H9 (cell line): ENCODE measurements at regions not wholly inside any gene's neighbourhood (a gene's known extent, or its start where the extent isn't known, plus 50 kb on each side); places are given as distances from the start of the nearest gene placed in this dataset.

Source experiments
- DNase-seq: peaks from one replicate; pipeline ENCODE4 v3.0.0-alpha.2; 2017
- H2AFZ ChIP-seq: one replicate; pipeline ENCODE4 v1.6.1; 2013; ENCODE audit warnings: mild to moderate bottlenecking, low read length, control low read depth, moderate library complexity
- H2AK5ac ChIP-seq: 2 replicates; pipeline ENCODE4 v1.6.1; 2013; ENCODE audit warnings: low read length, control low read depth, mixed read lengths; ENCODE audit not compliant: insufficient read length
- H2BK120ac ChIP-seq: one replicate; pipeline ENCODE4 v1.6.1; 2013; ENCODE audit warnings: low read depth, mild to moderate bottlenecking, low read length, control low read depth, inconsistent platforms; ENCODE audit not compliant: poor library complexity, severe bottlenecking
- H2BK12ac ChIP-seq: 2 replicates; pipeline ENCODE4 v1.6.1; 2013; ENCODE audit warnings: low read length, control low read depth, mixed read lengths, low read depth; ENCODE audit not compliant: insufficient read length
- H2BK15ac ChIP-seq: 2 replicates; pipeline ENCODE4 v1.6.1; 2013; ENCODE audit warnings: low read depth, low read length, control low read depth
- H2BK20ac ChIP-seq: one replicate; pipeline ENCODE4 v1.6.1; 2013; ENCODE audit warnings: low read depth, mild to moderate bottlenecking, low read length, control low read depth, inconsistent platforms; ENCODE audit not compliant: poor library complexity, severe bottlenecking
- H2BK5ac ChIP-seq: 2 replicates; pipeline ENCODE4 v1.6.1; 2013; ENCODE audit warnings: low read length, control low read depth, mixed read lengths; ENCODE audit not compliant: insufficient read length
- H3K14ac ChIP-seq: 2 replicates; pipeline ENCODE4 v1.6.1; 2013; ENCODE audit warnings: low read length, control low read depth; ENCODE audit not compliant: insufficient read depth
- H3K18ac ChIP-seq: 2 replicates; pipeline ENCODE4 v1.6.1; 2013; ENCODE audit warnings: low read depth, mild to moderate bottlenecking, mixed read lengths, low read length, control low read depth; ENCODE audit not compliant: insufficient read length
- H3K23ac ChIP-seq: 2 replicates; pipeline ENCODE4 v1.6.1; 2013; ENCODE audit warnings: low read length, control low read depth, mixed read lengths, low read depth; ENCODE audit not compliant: insufficient read length
- H3K23me2 ChIP-seq: 2 replicates; pipeline ENCODE4 v1.6.1; 2013; ENCODE audit warnings: low read depth, mild to moderate bottlenecking, mixed read lengths, low read length, control low read depth; ENCODE audit not compliant: insufficient read length, poor library complexity, severe bottlenecking
- H3K27ac ChIP-seq: 2 replicates; pipeline ENCODE4 v1.5.1; 2013; ENCODE audit warnings: low read length, control low read depth, mixed read lengths, low read depth; ENCODE audit not compliant: insufficient read length
- H3K27me3 ChIP-seq: 2 replicates; pipeline ENCODE4 v1.6.1; 2013; ENCODE audit warnings: low read length, control low read depth, inconsistent platforms; ENCODE audit not compliant: insufficient read depth
- H3K4ac ChIP-seq: 2 replicates; pipeline ENCODE4 v1.6.1; 2013; ENCODE audit warnings: low read depth, mild to moderate bottlenecking, control low read depth, inconsistent platforms, low read length, moderate library complexity
- H3K4me1 ChIP-seq: 2 replicates; pipeline ENCODE4 v1.6.1; 2013; ENCODE audit warnings: low read length, control low read depth, inconsistent platforms; ENCODE audit not compliant: insufficient read depth
- H3K4me2 ChIP-seq: 2 replicates; pipeline ENCODE4 v1.6.1; 2013; ENCODE audit warnings: low read length, control low read depth, mixed read lengths; ENCODE audit not compliant: insufficient read length, insufficient read depth
- H3K56ac ChIP-seq: 2 replicates; pipeline ENCODE4 v1.6.1; 2013; ENCODE audit warnings: low read depth, mild to moderate bottlenecking, mixed read lengths, low read length, control low read depth; ENCODE audit not compliant: insufficient read length
- H3K79me1 ChIP-seq: 2 replicates; pipeline ENCODE4 v1.6.1; 2013; ENCODE audit warnings: low read depth, mild to moderate bottlenecking, moderate library complexity, low read length, control low read depth, inconsistent platforms; ENCODE audit not compliant: insufficient read depth, poor library complexity, severe bottlenecking
- H3K79me2 ChIP-seq: 2 replicates; pipeline ENCODE4 v1.6.1; 2013; ENCODE audit warnings: low read length, control low read depth, inconsistent platforms; ENCODE audit not compliant: insufficient read depth
- H3K9ac ChIP-seq: 2 replicates; pipeline ENCODE4 v1.6.1; 2013; ENCODE audit warnings: low read length, control low read depth, mixed read lengths; ENCODE audit not compliant: insufficient read length; ENCODE audit errors: extremely low read depth
- H3K9me3 ChIP-seq: one replicate; pipeline ENCODE4 v1.6.1; 2013; ENCODE audit warnings: low read depth, low read length, inconsistent platforms; ENCODE audit not compliant: control insufficient read depth
- H3T11ph ChIP-seq: one replicate; pipeline ENCODE4 v1.6.1; 2013; ENCODE audit warnings: mild to moderate bottlenecking, low read length, control low read depth, inconsistent platforms
- H4K20me1 ChIP-seq: one replicate; pipeline ENCODE4 v1.6.1; 2013; ENCODE audit not compliant: control insufficient read depth, insufficient read length, insufficient read depth
- H4K5ac ChIP-seq: 2 replicates; pipeline ENCODE4 v1.6.1; 2013; ENCODE audit warnings: low read depth, mild to moderate bottlenecking, mixed read lengths, low read length, control low read depth; ENCODE audit not compliant: insufficient read length
- H4K8ac ChIP-seq: replicated peaks from 2 replicates; pipeline ENCODE4 v1.6.1; 2013; ENCODE audit warnings: low read length, control low read depth, mixed read lengths, low read depth; ENCODE audit not compliant: insufficient read length
- H4K91ac ChIP-seq: 2 replicates; pipeline ENCODE4 v1.6.1; 2013; ENCODE audit warnings: low read depth, mild to moderate bottlenecking, moderate library complexity, mixed read lengths, low read length, control low read depth; ENCODE audit not compliant: insufficient read length
- H3K27ac Mint-ChIP-seq, 3 experiments: 2 replicates in 2 of 3; 3 replicates in 1 of 3; pipeline ENCODE4 v1.8.0; 2020 to 2021; ENCODE audit warnings: mixed read lengths in 3 of 3, mild to moderate bottlenecking in 1 of 3, moderate library complexity in 1 of 3
- H3K27me3 Mint-ChIP-seq: 2 replicates; pipeline ENCODE4 v1.8.0; 2021; ENCODE audit warnings: low read depth, mild to moderate bottlenecking, moderate library complexity, mixed read lengths
- H3K36me3 Mint-ChIP-seq, 3 experiments: 2 replicates in 2 of 3; 3 replicates in 1 of 3; pipeline ENCODE4 v1.8.0; 2020 to 2021; ENCODE audit warnings: low read depth in 3 of 3, mixed read lengths in 3 of 3; ENCODE audit not compliant: insufficient read depth in 1 of 3
- H3K4me1 Mint-ChIP-seq, 2 experiments: 2 replicates each; pipeline ENCODE4 v1.8.0; 2020; ENCODE audit warnings: mixed read lengths in 2 of 2
- H3K4me3 Mint-ChIP-seq, 2 experiments: 2 replicates in 1 of 2; 3 replicates in 1 of 2; pipeline ENCODE4 v1.8.0; 2020 to 2021; ENCODE audit warnings: mild to moderate bottlenecking in 2 of 2, mixed read lengths in 2 of 2, moderate library complexity in 1 of 2
- H3K9me3 Mint-ChIP-seq, 2 experiments: 2 replicates in 1 of 2; 3 replicates in 1 of 2; pipeline ENCODE4 v1.8.0; 2020; ENCODE audit warnings: mild to moderate bottlenecking in 2 of 2, mixed read lengths in 2 of 2, moderate library complexity in 1 of 2
- CTCF ChIP-seq: fragments of 200-600 bp; sonication (generic); conservative IDR thresholded peaks from 3 replicates; pipeline ENCODE4 v1.8.0; 2021; ENCODE audit warnings: antibody characterized with exemption, mild to moderate bottlenecking

- no peaks in the 10 kb centered on the region for H3K27me3 ChIP-seq
- H2BK12ac ChIP-seq, result no peak overlapping the region
- H3K4me3 Mint-ChIP-seq, result no peak overlapping the region
- H3K14ac ChIP-seq, result no peak overlapping the region
- H2AFZ ChIP-seq, result no peak overlapping the region
- H3K9me3 Mint-ChIP-seq, result no peaks in the 10 kb centered on the region
- H2BK5ac ChIP-seq, result no peak overlapping the region
- no peaks in the 10 kb centered on the region for H3K27me3 Mint-ChIP-seq
- H2AK5ac ChIP-seq, result no peak overlapping the region
- no peak overlapping the region for H4K91ac ChIP-seq
- no peak overlapping the region for H4K8ac ChIP-seq
- H3K56ac ChIP-seq, result no peak overlapping the region
- no peak overlapping the region for H2BK20ac ChIP-seq
- H3K9me3 ChIP-seq, result no peaks in the 10 kb centered on the region
- H3T11ph ChIP-seq, result no peak overlapping the region
- no peak overlapping the region for H4K5ac ChIP-seq
- no peaks in the 10 kb centered on the region for H3K36me3 Mint-ChIP-seq
- no peaks in the 10 kb centered on the region for H3K4me1 ChIP-seq
- H3K27ac ChIP-seq, result no peak overlapping the region
- H3K79me1 ChIP-seq, result no peaks in the 10 kb centered on the region
- H3K4ac ChIP-seq, result no peak overlapping the region
- H3K27ac Mint-ChIP-seq, result no peak overlapping the region
- peaks cover 7 to 9% of the 10 kb centered on the region in 2 experiments for H3K4me1 Mint-ChIP-seq
- H4K20me1 ChIP-seq, result no peaks in the 10 kb centered on the region
- no peak overlapping the region for H2BK120ac ChIP-seq
- H3K18ac ChIP-seq, result no peak overlapping the region
- no peak overlapping the region for H2BK15ac ChIP-seq
- no peak for TF ChIP-seq CTCF
- no peak for DNase-seq
- no peak overlapping the region for H3K23ac ChIP-seq
- no peak overlapping the region for H3K4me2 ChIP-seq
- H3K9ac ChIP-seq, result no peak overlapping the region
- no peaks in the 10 kb centered on the region for H3K79me2 ChIP-seq
- no peaks in the 10 kb centered on the region for H3K23me2 ChIP-seq
Observed at GRCh38 chr2:51224790-51225189, 192.9 kb upstream of the NRXN1 start.
